ENCODE measurements at regions not wholly inside any gene's neighbourhood (a gene's known extent, or its start where the extent isn't known, plus 50 kb on each side); places are given as distances from the start of the nearest gene placed in this dataset.

DNA sequence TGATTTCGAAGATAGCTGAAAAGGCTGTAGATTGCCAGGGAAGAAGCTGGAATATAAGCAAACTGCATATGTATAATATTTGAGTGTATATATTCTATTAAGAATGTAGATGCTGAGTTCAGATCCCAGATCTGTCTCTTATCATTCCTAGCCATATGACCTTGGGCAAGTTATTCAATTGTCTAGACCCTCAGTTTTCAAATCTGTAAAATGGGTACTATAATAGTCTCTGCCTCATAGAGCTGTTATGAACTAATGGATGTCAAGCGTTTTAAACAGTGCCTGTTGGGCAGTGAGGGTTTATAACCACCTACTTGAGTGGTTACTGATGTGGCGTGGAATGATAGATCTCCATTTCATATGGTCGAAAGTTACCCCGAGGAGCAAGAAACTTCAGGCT, 130.4 kb downstream of the GAS1 start (continued):
- TF ChIP-seq OSR1 (CRISPR knock-in tag; IDR thresholded peaks at IDR 0.05) = no peak

GRCh38 chr9:86816366-86816765, 130.9 kb downstream of the GAS1 start:
- no peak for ATAC-seq
- TF ChIP-seq PPARA (CRISPR knock-in tag; IDR thresholded peaks at IDR 0.05; ENCODE audit: borderline replicate concordance) (no peak), RARB (CRISPR knock-in tag; IDR thresholded peaks at IDR 0.05) (no peak), ZFP30 (CRISPR knock-in tag; IDR thresholded peaks at IDR 0.05) (no peak), ARNTL (CRISPR knock-in tag; IDR thresholded peaks at IDR 0.05; ENCODE audit: borderline replicate concordance, low read depth) (no peak), BACH2 (CRISPR knock-in tag; IDR thresholded peaks at IDR 0.05; ENCODE audit: borderline replicate concordance) (no peak), SNAI2 (CRISPR knock-in tag; IDR thresholded peaks at IDR 0.05) (no peak), CSDC2 (CRISPR knock-in tag; IDR thresholded peaks at IDR 0.05) (no peak), ZNF565 (CRISPR knock-in tag; conservative IDR thresholded peaks at IDR 0.05; ENCODE audit: low read depth) (no peak), ISL1 (CRISPR knock-in tag; IDR thresholded peaks at IDR 0.05) (no peak), PATZ1 (CRISPR knock-in tag; IDR thresholded peaks at IDR 0.05; ENCODE audit: borderline replicate concordance) (no peak), ZNF70 (CRISPR knock-in tag; IDR thresholded peaks at IDR 0.05) (no peak), ZC3H10 (CRISPR knock-in tag; IDR thresholded peaks at IDR 0.05) (no peak)
- TF ChIP-seq, protein P1, sequence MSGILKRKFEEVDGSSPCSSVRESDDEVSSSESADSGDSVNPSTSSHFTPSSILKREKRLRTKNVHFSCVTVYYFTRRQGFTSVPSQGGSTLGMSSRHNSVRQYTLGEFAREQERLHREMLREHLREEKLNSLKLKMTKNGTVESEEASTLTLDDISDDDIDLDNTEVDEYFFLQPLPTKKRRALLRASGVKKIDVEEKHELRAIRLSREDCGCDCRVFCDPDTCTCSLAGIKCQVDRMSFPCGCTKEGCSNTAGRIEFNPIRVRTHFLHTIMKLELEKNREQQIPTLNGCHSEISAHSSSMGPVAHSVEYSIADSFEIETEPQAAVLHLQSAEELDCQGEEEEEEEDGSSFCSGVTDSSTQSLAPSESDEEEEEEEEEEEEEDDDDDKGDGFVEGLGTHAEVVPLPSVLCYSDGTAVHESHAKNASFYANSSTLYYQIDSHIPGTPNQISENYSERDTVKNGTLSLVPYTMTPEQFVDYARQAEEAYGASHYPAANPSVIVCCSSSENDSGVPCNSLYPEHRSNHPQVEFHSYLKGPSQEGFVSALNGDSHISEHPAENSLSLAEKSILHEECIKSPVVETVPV (CRISPR knock-in tag; IDR thresholded peaks at IDR 0.05) = no peak
- TF ChIP-seq, protein P2, sequence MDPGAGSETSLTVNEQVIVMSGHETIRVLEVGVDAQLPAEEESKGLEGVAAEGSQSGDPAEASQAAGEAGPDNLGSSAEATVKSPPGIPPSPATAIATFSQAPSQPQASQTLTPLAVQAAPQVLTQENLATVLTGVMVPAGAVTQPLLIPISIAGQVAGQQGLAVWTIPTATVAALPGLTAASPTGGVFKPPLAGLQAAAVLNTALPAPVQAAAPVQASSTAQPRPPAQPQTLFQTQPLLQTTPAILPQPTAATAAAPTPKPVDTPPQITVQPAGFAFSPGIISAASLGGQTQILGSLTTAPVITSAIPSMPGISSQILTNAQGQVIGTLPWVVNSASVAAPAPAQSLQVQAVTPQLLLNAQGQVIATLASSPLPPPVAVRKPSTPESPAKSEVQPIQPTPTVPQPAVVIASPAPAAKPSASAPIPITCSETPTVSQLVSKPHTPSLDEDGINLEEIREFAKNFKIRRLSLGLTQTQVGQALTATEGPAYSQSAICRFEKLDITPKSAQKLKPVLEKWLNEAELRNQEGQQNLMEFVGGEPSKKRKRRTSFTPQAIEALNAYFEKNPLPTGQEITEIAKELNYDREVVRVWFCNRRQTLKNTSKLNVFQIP (CRISPR knock-in tag; IDR thresholded peaks at IDR 0.05; ENCODE audit: borderline replicate concordance, low read depth) = no peak
- TF ChIP-seq, protein P3, sequence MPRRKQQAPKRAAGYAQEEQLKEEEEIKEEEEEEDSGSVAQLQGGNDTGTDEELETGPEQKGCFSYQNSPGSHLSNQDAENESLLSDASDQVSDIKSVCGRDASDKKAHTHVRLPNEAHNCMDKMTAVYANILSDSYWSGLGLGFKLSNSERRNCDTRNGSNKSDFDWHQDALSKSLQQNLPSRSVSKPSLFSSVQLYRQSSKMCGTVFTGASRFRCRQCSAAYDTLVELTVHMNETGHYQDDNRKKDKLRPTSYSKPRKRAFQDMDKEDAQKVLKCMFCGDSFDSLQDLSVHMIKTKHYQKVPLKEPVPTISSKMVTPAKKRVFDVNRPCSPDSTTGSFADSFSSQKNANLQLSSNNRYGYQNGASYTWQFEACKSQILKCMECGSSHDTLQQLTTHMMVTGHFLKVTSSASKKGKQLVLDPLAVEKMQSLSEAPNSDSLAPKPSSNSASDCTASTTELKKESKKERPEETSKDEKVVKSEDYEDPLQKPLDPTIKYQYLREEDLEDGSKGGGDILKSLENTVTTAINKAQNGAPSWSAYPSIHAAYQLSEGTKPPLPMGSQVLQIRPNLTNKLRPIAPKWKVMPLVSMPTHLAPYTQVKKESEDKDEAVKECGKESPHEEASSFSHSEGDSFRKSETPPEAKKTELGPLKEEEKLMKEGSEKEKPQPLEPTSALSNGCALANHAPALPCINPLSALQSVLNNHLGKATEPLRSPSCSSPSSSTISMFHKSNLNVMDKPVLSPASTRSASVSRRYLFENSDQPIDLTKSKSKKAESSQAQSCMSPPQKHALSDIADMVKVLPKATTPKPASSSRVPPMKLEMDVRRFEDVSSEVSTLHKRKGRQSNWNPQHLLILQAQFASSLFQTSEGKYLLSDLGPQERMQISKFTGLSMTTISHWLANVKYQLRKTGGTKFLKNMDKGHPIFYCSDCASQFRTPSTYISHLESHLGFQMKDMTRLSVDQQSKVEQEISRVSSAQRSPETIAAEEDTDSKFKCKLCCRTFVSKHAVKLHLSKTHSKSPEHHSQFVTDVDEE (CRISPR knock-in tag; IDR thresholded peaks at IDR 0.05) = no peak
- TF ChIP-seq, protein P4, sequence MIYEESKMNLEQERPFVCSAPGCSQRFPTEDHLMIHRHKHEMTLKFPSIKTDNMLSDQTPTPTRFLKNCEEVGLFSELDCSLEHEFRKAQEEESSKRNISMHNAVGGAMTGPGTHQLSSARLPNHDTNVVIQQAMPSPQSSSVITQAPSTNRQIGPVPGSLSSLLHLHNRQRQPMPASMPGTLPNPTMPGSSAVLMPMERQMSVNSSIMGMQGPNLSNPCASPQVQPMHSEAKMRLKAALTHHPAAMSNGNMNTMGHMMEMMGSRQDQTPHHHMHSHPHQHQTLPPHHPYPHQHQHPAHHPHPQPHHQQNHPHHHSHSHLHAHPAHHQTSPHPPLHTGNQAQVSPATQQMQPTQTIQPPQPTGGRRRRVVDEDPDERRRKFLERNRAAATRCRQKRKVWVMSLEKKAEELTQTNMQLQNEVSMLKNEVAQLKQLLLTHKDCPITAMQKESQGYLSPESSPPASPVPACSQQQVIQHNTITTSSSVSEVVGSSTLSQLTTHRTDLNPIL (CRISPR knock-in tag; IDR thresholded peaks at IDR 0.05; ENCODE audit: low read depth) = no peak

- no peak for ATAC-seq
- no peak for TF ChIP-seq ZFP3 (CRISPR knock-in tag; IDR thresholded peaks at IDR 0.05)
- TF ChIP-seq, protein P4 (CRISPR knock-in tag; IDR thresholded peaks at IDR 0.05; ENCODE audit: low read depth) = no peak
- no peak for TF ChIP-seq ESRRG (CRISPR knock-in tag; IDR thresholded peaks at IDR 0.05)
- TF ChIP-seq, protein P2 (CRISPR knock-in tag; IDR thresholded peaks at IDR 0.05; ENCODE audit: borderline replicate concordance, low read depth) = no peak
- no peak for TF ChIP-seq GLIS3 (CRISPR knock-in tag; IDR thresholded peaks at IDR 0.05)
- TF ChIP-seq, protein P3 (CRISPR knock-in tag; IDR thresholded peaks at IDR 0.05) = no peak
- TF ChIP-seq PATZ1 (CRISPR knock-in tag; IDR thresholded peaks at IDR 0.05; ENCODE audit: borderline replicate concordance) = no peak
- no peak for TF ChIP-seq TOX (CRISPR knock-in tag; IDR thresholded peaks at IDR 0.05; ENCODE audit: borderline replicate concordance)
- no peak for TF ChIP-seq ZNF565 (CRISPR knock-in tag; conservative IDR thresholded peaks at IDR 0.05; ENCODE audit: low read depth)
- no peak for TF ChIP-seq RARB (CRISPR knock-in tag; IDR thresholded peaks at IDR 0.05)
These were observed 134.7 kb downstream of the GAS1 start for GRCh38 chr9:86812616-86813015.
